GM12872 (cell line): ENCODE measurements at regions not wholly inside any gene's neighbourhood (a gene's known extent, or its start where the extent isn't known, plus 50 kb on each side); places are given as distances from the start of the nearest gene placed in this dataset.

ENCODE experiments used
- CTCF ChIP-seq: IDR thresholded peaks from 3 replicates; pipeline ENCODE4 v1.5.1; 2011; ENCODE audit warnings: low read depth, mild to moderate bottlenecking, low read length, moderate library complexity; ENCODE audit not compliant: insufficient read depth

DNA sequence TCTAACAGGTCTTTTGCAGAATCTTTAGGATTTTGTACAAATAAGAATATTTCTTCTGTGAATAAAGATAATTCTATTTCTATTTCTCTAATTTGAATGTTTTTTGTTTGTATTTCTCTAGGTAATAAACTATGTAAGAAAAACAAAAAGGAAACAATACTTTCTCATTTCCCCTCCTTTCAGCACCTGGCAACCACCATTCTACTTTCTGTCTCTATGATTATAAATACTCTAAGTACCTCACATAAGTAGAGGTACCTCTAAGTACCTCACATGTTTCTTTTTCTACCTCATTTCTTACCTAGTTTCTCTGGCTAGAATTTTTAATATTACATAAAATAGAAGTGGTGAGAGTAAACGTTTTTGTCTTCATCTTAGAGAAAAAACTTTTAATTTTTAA, 550.0 kb downstream of the EPHA5 start:
- TF ChIP-seq CTCF: no peak

DNA sequence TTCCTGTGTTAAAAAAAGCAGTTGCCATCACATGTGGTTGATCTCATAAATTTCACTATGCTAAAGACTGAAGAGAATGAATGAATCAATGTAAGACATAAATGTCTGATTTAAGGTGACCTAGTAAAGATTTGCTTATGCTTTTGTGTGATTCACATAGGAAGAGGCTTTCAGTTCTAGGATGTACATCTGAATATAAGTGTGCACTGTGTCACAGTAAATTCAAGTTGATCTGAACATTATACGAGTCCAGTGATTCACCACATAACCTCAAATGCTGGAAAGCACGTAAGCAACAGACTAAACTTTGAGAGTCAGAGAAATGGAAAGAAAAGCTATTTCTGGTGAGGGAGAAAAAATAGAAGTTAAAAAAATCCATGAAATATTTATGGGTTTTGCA, 567.9 kb downstream of the EPHA5 start:
- TF ChIP-seq CTCF: no peak

- TF ChIP-seq CTCF: no peak
Observed at GRCh38 chr4:65096630-65097029, 573.7 kb downstream of the EPHA5 start.

DNA sequence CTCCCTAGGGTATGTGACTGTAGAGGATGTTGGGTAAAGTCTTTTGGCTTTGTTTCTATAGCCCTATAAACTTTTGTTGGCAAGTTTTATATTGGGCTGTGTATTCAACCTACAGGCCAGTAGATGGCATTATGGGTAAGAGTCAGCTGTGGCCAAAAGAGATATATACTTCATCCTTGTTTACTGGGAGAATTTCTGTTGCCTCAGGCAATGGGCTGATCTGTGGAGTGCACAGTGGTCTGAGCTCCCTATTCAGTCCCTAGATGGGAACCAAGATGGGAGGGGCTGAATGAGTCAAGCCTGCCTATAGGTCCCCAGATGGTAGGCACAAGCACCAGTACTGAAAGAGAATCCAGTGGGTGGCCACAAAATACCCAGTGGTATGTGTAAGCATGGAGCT, 580.6 kb downstream of the EPHA5 start:
- TF ChIP-seq CTCF: 0 out of 3 replicates have a peak, but pooled peaks have one; percentile 8

GRCh38 chr4:65083076-65083475, 587.2 kb downstream of the EPHA5 start:
- no peak for TF ChIP-seq CTCF

DNA sequence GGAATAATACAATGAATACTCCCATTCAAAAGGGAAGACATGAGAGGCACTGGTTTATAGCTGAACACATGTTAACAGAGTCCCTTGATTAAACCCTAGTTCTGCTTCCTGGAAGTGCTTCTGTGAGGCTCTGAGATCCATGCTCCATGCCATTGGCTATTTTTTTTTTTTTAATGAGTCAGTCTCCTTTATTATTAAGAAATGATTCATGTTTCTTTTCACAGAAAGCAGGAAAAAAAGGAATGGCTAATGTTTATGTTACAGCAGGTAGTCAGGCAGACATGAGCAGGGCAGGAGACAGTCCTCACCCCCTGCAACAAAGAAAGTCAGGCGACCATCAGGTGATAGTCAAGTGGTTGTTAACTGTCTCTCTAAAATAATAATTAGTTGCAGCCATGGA, 598.7 kb downstream of the EPHA5 start:
- TF ChIP-seq CTCF: no peak

DNA sequence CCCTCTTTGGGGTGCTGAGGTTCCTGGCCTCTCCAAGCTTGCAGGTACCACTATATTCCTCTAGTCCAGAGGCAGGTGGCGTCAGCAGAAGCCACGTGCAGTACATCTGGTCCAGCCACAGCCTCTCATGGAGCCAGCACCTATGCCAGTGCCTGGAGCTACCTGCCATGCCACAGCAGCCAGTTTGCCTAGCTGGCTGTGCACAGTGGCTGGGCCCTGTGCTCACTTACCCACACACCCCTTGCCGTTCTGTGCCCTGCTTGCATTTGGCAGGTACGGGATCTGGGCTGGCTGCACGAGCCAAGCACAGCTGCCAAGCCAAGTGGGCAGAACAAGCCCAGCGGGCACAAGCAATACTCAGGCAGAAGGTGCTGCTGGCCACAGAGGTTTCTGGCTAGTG, 601.1 kb downstream of the EPHA5 start:
- no peak for TF ChIP-seq CTCF

- no peak for TF ChIP-seq CTCF
Observed at GRCh38 chr4:65066106-65066505, 604.2 kb downstream of the EPHA5 start.
